ENCODE measurements at regions not wholly inside any gene's neighbourhood (a gene's known extent, or its start where the extent isn't known, plus 50 kb on each side); places are given as distances from the start of the nearest gene placed in this dataset.

- Histone ChIP-seq H3K4me1 (ENCODE audit: control insufficient read depth, insufficient read depth, low read length) (no peaks in the 10 kb centered on the region), H3K27me3 (ENCODE audit: control insufficient read depth, insufficient read depth, low read length) (no peaks in the 10 kb centered on the region), H3K9ac (ENCODE audit: low read length) (no peak overlapping the region)
These were observed 117.9 kb upstream of the CFAP20DC start for GRCh38 chr3:59167756-59168155.

GRCh38 chr3:59163953-59164352 is 114.1 kb upstream of the CFAP20DC start:
- no peak overlapping the region for H3K9ac ChIP-seq (ENCODE audit: low read length)
- H3K4me3 ChIP-seq (ENCODE audit: low read length): no peak overlapping the region
- H3K27me3 ChIP-seq (ENCODE audit: control insufficient read depth, insufficient read depth, low read length): no peaks in the 10 kb centered on the region
- no peaks in the 10 kb centered on the region for H3K9me3 ChIP-seq (ENCODE audit: control insufficient read depth, low read length)
- H3K36me3 ChIP-seq (ENCODE audit: control insufficient read depth, insufficient read depth, low read length): no peaks in the 10 kb centered on the region
- no peaks in the 10 kb centered on the region for H3K4me1 ChIP-seq (ENCODE audit: control insufficient read depth, insufficient read depth, low read length)

More at GRCh38 chr3:59167756-59168155, 117.9 kb upstream of the CFAP20DC start:
- Histone ChIP-seq H3K4me3 (ENCODE audit: low read length) (no peak overlapping the region), H3K36me3 (ENCODE audit: control insufficient read depth, insufficient read depth, low read length) (no peaks in the 10 kb centered on the region), H3K9me3 (ENCODE audit: control insufficient read depth, low read length) (no peaks in the 10 kb centered on the region)

DNA sequence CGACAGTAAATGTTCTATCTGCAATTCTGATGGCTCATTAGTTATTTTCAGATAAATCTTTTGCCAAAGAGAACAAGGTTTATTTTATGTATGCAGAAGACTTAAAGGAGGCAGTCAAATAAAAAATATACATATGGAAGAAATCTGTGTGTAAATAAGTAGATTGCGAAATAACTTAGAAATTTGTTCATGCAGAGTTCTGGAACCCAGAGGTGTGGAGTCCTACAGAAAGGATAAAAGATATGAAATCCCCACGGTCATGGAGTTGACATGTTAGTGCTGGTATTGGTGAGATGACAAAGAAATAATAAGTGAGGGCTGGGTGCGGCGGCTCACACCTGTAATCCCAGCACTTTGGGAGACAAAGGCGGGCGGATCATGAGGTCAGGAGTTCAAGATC is 111.2 kb upstream of the CFAP20DC start:
- Histone ChIP-seq H3K27me3 (ENCODE audit: control insufficient read depth, insufficient read depth, low read length) (no peaks in the 10 kb centered on the region), H3K9ac (ENCODE audit: low read length) (no peak overlapping the region), H3K4me3 (ENCODE audit: low read length) (no peak overlapping the region), H3K4me1 (ENCODE audit: control insufficient read depth, insufficient read depth, low read length) (no peaks in the 10 kb centered on the region), H3K36me3 (ENCODE audit: control insufficient read depth, insufficient read depth, low read length) (no peaks in the 10 kb centered on the region), H3K9me3 (ENCODE audit: control insufficient read depth, low read length) (no peaks in the 10 kb centered on the region)

DNA sequence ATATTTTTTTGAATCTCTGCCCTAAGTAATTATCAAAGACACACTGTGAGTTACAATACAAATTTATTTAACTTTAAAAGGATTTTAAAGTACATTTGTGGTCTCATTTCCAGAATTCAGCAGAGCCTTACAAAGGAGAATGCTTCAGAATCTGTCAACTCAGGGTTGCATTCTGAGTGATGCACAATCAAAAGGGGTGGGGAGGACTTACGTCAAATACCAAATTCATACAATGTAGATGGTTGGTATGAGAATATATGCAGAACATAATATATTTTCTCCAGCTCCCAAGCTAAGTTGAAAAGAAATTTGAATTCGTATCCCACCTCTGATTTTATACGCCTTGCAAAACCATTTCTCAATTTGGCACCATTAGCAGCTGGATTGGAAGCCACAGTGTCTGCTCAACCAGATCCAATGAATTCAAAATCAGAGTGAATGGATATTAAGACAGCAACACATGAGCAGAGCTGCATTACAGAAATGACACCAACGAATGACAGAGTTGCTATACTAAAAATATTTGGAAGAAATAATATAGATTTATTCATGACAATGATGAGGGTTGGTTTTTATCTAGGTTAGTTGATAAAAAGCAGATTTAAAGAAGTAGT is 110.4 kb upstream of the CFAP20DC start:
- H3K27me3 ChIP-seq (ENCODE audit: control insufficient read depth, insufficient read depth, low read length): no peaks in the 10 kb centered on the region
- H3K4me1 ChIP-seq (ENCODE audit: control insufficient read depth, insufficient read depth, low read length): no peaks in the 10 kb centered on the region
- H3K4me3 ChIP-seq (ENCODE audit: low read length): no peak overlapping the region
- H3K9me3 ChIP-seq (ENCODE audit: control insufficient read depth, low read length): no peaks in the 10 kb centered on the region
- H3K36me3 ChIP-seq (ENCODE audit: control insufficient read depth, insufficient read depth, low read length): no peaks in the 10 kb centered on the region
- no peak overlapping the region for H3K9ac ChIP-seq (ENCODE audit: low read length)

GRCh38 chr3:59153648-59154047 is 103.8 kb upstream of the CFAP20DC start:
- Histone ChIP-seq H3K9me3 (ENCODE audit: control insufficient read depth, low read length) (no peaks in the 10 kb centered on the region), H3K27me3 (ENCODE audit: control insufficient read depth, insufficient read depth, low read length) (no peaks in the 10 kb centered on the region), H3K36me3 (ENCODE audit: control insufficient read depth, insufficient read depth, low read length) (no peaks in the 10 kb centered on the region), H3K4me1 (ENCODE audit: control insufficient read depth, insufficient read depth, low read length) (no peaks in the 10 kb centered on the region), H3K9ac (ENCODE audit: low read length) (no peak overlapping the region), H3K4me3 (ENCODE audit: low read length) (no peak overlapping the region)

DNA sequence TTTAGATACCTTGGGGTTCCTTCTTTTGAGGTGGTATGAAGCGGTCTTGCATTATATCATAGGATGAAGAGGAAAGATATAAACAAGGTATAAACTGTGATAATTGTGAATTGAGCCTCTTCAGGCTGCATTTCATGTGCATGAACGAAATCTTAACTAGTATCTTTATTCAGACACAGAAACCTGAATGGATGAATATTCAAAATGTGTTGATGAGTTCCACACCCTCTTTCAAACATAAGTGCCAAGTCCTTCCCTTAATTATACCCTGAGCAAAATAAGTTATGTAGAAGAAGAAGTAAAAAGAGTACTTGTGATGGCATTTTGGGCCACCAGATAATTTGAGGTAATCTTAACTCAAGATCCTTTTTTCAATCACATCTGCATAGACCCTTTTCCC is 103.1 kb upstream of the CFAP20DC start:
- Histone ChIP-seq H3K9me3 (ENCODE audit: control insufficient read depth, low read length) (no peaks in the 10 kb centered on the region), H3K4me1 (ENCODE audit: control insufficient read depth, insufficient read depth, low read length) (no peaks in the 10 kb centered on the region), H3K9ac (ENCODE audit: low read length) (no peak overlapping the region), H3K36me3 (ENCODE audit: control insufficient read depth, insufficient read depth, low read length) (no peaks in the 10 kb centered on the region), H3K27me3 (ENCODE audit: control insufficient read depth, insufficient read depth, low read length) (no peaks in the 10 kb centered on the region), H3K4me3 (ENCODE audit: low read length) (no peak overlapping the region)

DNA sequence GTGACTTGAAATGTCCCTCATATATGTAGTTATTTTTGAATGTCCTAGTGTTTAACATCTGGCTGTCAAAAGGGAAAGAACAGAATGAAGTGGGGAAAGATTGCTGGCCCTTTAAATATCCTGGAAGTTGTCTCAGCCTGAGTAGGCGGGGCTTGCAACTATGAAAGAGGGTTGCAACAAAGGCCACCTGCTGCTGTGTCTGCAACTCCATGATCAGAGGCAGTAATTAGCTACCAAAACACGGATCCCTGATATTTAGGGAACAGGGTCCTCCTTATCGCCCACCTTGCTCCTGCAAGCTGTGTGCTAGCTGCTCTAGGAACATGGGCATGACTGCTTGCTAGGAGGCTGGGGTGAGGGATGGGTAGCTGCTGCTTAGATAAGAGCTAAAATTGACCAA is 100.2 kb upstream of the CFAP20DC start:
- H3K4me3 ChIP-seq (ENCODE audit: low read length): no peak overlapping the region
- H3K9me3 ChIP-seq (ENCODE audit: control insufficient read depth, low read length): no peaks in the 10 kb centered on the region
- no peaks in the 10 kb centered on the region for H3K4me1 ChIP-seq (ENCODE audit: control insufficient read depth, insufficient read depth, low read length)
- no peak overlapping the region for H3K9ac ChIP-seq (ENCODE audit: low read length)
- no peaks in the 10 kb centered on the region for H3K36me3 ChIP-seq (ENCODE audit: control insufficient read depth, insufficient read depth, low read length)
- H3K27me3 ChIP-seq (ENCODE audit: control insufficient read depth, insufficient read depth, low read length): no peaks in the 10 kb centered on the region

- Histone ChIP-seq H3K9me3 (ENCODE audit: control insufficient read depth, low read length) (no peaks in the 10 kb centered on the region), H3K36me3 (ENCODE audit: control insufficient read depth, insufficient read depth, low read length) (no peaks in the 10 kb centered on the region), H3K4me1 (ENCODE audit: control insufficient read depth, insufficient read depth, low read length) (no peaks in the 10 kb centered on the region), H3K9ac (ENCODE audit: low read length) (no peak overlapping the region), H3K4me3 (ENCODE audit: low read length) (no peak overlapping the region), H3K27me3 (ENCODE audit: control insufficient read depth, insufficient read depth, low read length) (no peaks in the 10 kb centered on the region)
These were observed 99.3 kb upstream of the CFAP20DC start for GRCh38 chr3:59149166-59149565.

GRCh38 chr3:59143447-59143846 is 93.6 kb upstream of the CFAP20DC start:
- no peaks in the 10 kb centered on the region for H3K27me3 ChIP-seq (ENCODE audit: control insufficient read depth, insufficient read depth, low read length)
- H3K4me1 ChIP-seq (ENCODE audit: control insufficient read depth, insufficient read depth, low read length): no peaks in the 10 kb centered on the region
- H3K9ac ChIP-seq (ENCODE audit: low read length): no peak overlapping the region
- no peaks in the 10 kb centered on the region for H3K9me3 ChIP-seq (ENCODE audit: control insufficient read depth, low read length)
- no peaks in the 10 kb centered on the region for H3K36me3 ChIP-seq (ENCODE audit: control insufficient read depth, insufficient read depth, low read length)
- H3K4me3 ChIP-seq (ENCODE audit: low read length): no peak overlapping the region

DNA sequence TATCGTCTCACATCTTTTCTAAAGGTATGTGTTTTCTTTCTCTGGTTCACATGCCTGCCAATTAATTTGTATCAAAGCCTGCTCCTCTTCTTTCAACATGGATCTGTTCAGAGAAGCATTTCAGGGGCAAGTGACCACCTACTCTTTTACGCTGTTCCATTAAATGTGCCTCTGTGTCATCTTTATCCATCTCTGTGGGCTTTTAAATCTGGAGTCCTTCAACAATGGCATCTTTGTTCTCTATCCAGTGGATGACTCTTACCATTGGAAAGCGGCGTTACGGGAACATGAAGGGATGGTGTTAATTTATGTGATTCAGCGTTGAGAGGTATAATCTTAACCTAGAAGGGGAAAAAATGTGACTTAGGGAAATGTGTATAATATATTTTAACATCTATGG is 92.7 kb upstream of the CFAP20DC start:
- Histone ChIP-seq H3K4me3 (ENCODE audit: low read length) (no peak overlapping the region), H3K9me3 (ENCODE audit: control insufficient read depth, low read length) (no peaks in the 10 kb centered on the region), H3K27me3 (ENCODE audit: control insufficient read depth, insufficient read depth, low read length) (no peaks in the 10 kb centered on the region)

GRCh38 chr3:59138966-59139365 is 89.1 kb upstream of the CFAP20DC start:
- no peak overlapping the region for H3K4me3 ChIP-seq (ENCODE audit: low read length)
- H3K27me3 ChIP-seq (ENCODE audit: control insufficient read depth, insufficient read depth, low read length): no peaks in the 10 kb centered on the region
- no peaks in the 10 kb centered on the region for H3K9me3 ChIP-seq (ENCODE audit: control insufficient read depth, low read length)
- H3K4me1 ChIP-seq (ENCODE audit: control insufficient read depth, insufficient read depth, low read length): no peaks in the 10 kb centered on the region
- H3K9ac ChIP-seq (ENCODE audit: low read length): no peak overlapping the region
- H3K36me3 ChIP-seq (ENCODE audit: control insufficient read depth, insufficient read depth, low read length): no peaks in the 10 kb centered on the region

More for the DNA sequence above, 92.7 kb upstream of the CFAP20DC start:
- no peak overlapping the region for H3K9ac ChIP-seq (ENCODE audit: low read length)
- no peaks in the 10 kb centered on the region for H3K36me3 ChIP-seq (ENCODE audit: control insufficient read depth, insufficient read depth, low read length)
- H3K4me1 ChIP-seq (ENCODE audit: control insufficient read depth, insufficient read depth, low read length): no peaks in the 10 kb centered on the region

DNA sequence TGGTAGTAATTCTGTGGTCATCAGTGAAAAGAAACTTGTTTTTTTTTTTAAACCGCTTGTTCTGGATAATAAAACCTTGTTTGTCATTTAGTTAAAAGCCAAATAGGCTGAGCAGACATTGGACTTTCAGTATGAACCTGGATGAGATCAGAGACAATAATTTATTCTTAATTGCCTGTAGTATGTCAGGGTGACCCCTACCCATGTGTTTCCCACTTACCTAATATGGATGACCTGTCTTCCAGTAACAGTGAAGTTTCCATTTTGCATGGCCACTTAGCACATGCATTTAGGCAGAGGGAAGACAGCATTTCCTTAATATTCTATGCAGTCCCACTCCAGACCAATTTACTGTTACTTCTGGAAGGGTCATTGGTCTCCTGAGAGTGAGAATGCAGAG is 87.6 kb upstream of the CFAP20DC start:
- Histone ChIP-seq H3K36me3 (ENCODE audit: control insufficient read depth, insufficient read depth, low read length) (no peaks in the 10 kb centered on the region), H3K9me3 (ENCODE audit: control insufficient read depth, low read length) (no peaks in the 10 kb centered on the region), H3K4me3 (ENCODE audit: low read length) (no peak overlapping the region), H3K4me1 (ENCODE audit: control insufficient read depth, insufficient read depth, low read length) (no peaks in the 10 kb centered on the region), H3K9ac (ENCODE audit: low read length) (no peak overlapping the region), H3K27me3 (ENCODE audit: control insufficient read depth, insufficient read depth, low read length) (no peaks in the 10 kb centered on the region)

DNA sequence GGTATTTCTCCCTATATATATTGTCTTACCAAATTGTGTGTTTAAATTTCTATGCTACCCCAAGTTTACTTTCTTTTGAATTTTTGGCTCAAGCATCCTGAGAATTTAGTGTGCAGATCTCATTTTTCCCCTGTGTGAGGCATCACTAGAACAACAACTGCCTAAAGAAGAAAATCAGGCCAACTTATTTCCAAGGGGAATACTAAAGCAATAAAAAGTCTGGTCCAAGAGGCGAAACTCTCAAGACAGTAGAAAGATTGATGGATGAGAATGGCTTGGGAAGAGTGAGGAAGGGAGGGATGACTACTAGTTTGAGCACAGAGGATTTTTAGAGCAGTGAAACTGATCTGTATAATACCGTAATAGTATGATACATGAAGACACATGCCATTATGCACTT is 86.3 kb upstream of the CFAP20DC start:
- Histone ChIP-seq H3K27me3 (ENCODE audit: control insufficient read depth, insufficient read depth, low read length) (no peaks in the 10 kb centered on the region), H3K4me1 (ENCODE audit: control insufficient read depth, insufficient read depth, low read length) (no peaks in the 10 kb centered on the region), H3K9me3 (ENCODE audit: control insufficient read depth, low read length) (no peaks in the 10 kb centered on the region), H3K36me3 (ENCODE audit: control insufficient read depth, insufficient read depth, low read length) (no peaks in the 10 kb centered on the region), H3K9ac (ENCODE audit: low read length) (no peak overlapping the region), H3K4me3 (ENCODE audit: low read length) (no peak overlapping the region)

Data from mucosa of stomach (tissue), 1 donor.